Effector CD8-positive, alpha-beta T cell (primary cell): ENCODE measurements at regions not wholly inside any gene's neighbourhood (a gene's known extent, or its start where the extent isn't known, plus 50 kb on each side); places are given as distances from the start of the nearest gene placed in this dataset.

Experiments used
- DNase-seq: peaks from one replicate; lab custom pipeline; 2025; lab: John Stamatoyannopoulos, UW

GRCh38 chr12:90399357-90399756, 555.6 kb downstream of the CCER1 start:
- no peak for DNase-seq

DNA sequence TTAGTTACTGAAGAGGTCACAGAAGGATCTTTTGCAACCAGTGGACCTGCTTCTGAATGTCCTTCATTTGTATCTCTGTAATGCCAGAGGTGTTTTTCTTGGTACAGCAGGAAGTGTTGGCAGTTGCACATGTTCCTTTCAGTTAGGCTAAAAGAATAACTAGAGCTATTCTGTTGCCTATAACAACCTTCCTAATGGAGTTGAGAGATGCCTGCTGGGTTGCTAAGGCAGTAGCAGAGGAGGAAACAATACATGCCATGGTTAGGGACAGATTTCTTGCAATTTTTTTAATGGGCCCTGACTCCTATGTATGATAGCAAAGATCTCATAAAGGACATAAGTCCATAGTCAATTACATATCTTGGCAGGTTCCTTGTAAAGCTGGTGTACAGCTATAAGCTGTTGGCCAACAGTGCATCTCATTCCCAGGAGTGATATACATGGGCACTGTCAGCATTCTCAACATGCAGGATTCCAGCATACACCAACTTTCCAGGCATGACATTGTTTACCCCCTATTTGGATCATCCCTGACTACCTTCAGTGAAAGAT, 556.6 kb downstream of the CCER1 start:
- no peak for DNase-seq

DNA sequence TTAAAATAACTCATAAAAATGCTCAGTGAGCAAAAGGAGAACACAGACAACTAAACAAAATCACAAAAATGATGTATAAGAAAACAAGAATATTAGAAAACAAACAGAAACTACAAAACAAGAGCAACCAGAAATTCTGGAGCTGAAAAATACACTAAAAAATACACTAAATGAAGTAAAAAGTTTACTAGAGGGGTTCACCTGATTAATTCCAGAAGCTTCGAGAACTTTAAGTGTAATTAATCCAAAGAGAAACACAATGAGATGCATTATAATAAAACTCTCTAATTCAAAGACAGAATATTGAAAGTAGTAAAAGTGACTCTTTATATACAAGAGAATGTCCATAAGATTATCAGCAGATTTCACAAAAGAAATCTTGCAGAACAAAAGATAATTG, 558.4 kb downstream of the CCER1 start:
- no peak for DNase-seq

DNA sequence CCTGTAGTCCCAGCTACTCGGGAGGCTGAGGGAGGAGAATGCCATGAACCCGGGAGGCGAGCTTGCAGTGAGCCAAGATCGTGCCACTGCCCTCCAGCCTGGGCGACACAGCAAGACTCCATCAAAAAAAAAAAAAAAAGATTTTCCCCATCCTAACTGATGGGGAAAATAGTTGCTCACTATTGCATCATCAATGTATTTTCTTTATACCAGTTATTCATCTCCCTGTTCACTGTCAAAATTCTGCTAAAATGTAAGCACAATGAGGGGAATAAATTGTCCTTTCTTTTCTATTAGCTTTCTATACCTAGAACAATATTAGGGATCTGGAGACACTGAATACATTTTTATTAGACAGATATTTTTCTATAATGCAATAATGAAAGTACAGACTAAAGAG, 561.3 kb downstream of the CCER1 start:
- DNase-seq, result no peak

GRCh38 chr12:90393089-90393488, 561.9 kb downstream of the CCER1 start:
- no peak for DNase-seq

DNA sequence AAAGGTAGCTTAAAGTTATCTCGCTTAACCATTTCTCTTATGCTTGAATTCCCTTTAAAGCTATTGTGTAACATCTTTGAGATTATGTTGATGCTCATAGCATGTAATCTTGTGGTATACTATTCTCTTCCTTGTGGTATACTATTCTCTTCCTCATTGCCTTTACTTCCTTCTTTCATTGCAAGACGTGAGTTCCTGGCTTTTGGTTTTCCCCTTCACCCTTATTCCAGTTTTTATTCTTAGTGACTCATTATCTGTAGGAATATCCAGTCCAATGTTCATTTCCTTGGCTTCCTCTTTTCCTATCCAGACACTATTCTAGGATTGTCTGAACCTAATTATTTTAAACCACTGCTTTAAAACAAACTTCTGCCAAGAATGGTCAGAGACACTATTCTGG, 564.0 kb downstream of the CCER1 start:
- DNase-seq, result no peak

- no peak for DNase-seq
Measured at GRCh38 chr12:90368081-90368480, 586.9 kb downstream of the CCER1 start.

DNA sequence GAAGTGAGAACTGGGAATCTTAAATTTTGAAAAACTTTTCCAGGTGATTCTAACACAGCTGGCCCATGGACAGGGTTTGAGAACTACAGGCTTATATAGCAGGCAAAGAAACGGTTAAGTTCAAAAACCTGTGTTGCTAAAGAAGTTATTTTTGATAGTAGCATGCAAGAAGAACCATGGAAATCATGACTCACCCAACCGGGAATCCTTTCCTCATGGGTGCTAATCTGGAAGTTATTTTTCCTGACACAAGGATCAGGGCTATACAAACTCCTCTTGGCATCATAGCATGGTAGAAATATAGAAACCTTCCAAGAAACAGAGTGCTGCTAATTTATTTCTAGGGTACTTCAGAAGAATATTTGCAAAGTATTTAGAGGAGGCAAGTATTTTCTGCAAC, 588.7 kb downstream of the CCER1 start:
- no peak for DNase-seq

DNA sequence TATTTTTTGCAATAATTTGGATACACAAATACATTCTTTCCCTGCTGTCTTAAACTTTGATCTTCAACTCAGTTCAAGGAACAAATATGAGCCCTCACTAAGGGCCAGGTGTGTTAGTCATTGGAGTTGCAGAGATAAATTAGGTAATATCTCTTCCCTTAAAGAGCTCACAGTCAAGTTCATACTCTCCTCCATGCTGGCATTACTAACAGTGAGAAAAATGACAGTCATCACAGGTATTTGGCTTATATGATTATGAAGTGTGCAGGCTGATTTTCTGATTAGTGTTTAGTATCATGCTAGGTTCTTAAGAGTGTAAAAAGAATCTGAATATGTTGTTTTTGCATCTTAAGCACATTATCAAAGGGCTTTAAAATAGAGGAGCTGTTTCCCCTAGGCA, 594.7 kb downstream of the CCER1 start:
- no peak for DNase-seq

DNA sequence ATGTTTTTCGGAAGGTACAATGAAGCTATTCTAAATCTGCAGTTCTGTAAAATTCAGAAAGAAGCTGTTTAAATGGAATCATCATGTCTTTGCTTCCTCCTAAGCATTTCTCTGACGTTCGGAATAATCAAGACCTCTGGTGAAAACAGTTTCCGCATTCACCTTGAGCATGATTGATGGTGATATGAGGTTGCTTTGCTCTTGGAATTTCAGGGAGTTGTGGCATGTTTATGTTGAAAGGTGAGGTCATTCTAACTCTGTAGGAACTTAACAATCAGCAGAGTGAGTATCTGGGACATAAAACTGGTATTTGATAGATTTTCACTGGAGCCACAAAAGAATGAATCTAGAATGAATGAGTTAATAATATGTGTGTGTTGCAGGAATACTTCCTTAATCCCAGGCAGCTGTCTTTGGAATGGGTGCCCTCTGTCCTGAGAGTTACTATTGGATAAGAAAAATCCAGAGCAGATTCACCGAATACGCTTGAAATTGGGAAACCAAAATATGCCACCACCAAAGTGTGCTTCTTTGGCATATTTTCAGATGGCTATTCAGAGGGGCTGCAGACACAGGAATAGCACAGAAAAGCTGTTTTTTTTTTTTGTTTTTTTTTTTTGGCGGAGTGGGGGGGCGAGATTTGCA, 599.1 kb downstream of the CCER1 start:
- no peak for DNase-seq

- no peak for DNase-seq
Measured at GRCh38 chr12:90343966-90344365, 611.0 kb downstream of the CCER1 start.

GRCh38 chr12:90342081-90342480, 612.9 kb downstream of the CCER1 start:
- DNase-seq, result no peak

- no peak for DNase-seq
Measured at GRCh38 chr12:90339837-90340236, 615.1 kb downstream of the CCER1 start.

GRCh38 chr12:90338365-90338764, 616.6 kb downstream of the CCER1 start:
- no peak for DNase-seq

DNA sequence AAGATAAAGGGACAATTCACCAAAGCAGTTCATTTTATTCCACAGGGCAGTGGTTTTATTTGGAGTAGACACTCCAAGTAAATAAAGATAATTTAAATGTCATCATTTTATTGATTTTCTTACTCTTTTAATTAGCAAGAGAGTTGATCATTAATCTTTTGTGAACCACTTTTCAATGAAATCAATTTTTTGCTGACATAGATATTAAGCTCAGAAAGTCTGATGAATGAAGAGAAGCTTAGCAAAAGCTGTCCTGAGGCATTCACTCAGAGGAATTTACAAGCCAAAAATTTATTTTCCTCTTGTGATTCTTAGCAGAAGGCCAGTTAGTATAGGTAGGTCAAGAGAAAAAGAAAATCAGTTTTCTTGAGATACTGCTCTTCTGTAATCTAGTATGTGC, 618.0 kb downstream of the CCER1 start:
- DNase-seq, result no peak

GRCh38 chr12:90335566-90335965, 619.4 kb downstream of the CCER1 start:
- DNase-seq, result no peak

DNA sequence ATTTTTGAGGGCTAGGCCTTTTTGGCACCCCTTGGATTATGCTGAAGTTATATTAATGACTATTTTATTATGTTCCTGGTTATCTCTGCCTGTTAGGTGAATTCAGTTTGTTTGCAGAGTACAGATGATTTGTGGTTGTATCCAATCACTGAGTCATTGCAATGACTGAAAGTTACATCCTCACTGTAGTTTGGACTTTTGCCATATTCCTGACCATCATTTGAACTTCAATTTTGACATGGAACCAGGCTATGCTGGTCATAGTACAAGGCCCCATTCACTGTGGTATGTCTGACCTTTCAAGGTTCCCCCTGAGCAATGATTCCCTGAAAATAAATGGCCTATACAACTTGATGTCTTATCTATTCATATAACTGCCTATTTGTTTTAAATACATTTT, 621.0 kb downstream of the CCER1 start:
- no peak for DNase-seq

DNA sequence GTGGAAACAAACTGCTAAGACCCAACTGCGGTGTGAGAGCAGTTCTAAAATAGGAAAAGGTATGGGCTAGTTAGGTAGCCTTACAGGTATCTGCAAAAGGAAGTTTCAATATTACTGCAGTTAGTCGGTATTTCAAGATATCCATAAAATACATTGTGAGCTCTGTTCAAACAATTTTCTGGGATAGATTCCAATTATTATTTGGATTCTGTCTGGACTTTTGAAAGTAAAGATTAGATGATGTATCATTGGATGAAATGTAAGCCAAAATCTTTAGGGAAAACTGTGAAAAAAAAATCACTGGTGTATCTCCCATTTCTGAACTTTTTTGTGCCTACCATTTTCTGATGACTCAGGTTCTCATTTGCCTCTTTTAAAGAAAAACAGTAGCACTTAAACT, 621.6 kb downstream of the CCER1 start:
- no peak for DNase-seq

- no peak for DNase-seq
Measured at GRCh38 chr12:90331821-90332220, 623.2 kb downstream of the CCER1 start.

- DNase-seq, result no peak
Measured at GRCh38 chr12:90331262-90331661, 622.6 kb upstream of the ATP2B1 start.

DNA sequence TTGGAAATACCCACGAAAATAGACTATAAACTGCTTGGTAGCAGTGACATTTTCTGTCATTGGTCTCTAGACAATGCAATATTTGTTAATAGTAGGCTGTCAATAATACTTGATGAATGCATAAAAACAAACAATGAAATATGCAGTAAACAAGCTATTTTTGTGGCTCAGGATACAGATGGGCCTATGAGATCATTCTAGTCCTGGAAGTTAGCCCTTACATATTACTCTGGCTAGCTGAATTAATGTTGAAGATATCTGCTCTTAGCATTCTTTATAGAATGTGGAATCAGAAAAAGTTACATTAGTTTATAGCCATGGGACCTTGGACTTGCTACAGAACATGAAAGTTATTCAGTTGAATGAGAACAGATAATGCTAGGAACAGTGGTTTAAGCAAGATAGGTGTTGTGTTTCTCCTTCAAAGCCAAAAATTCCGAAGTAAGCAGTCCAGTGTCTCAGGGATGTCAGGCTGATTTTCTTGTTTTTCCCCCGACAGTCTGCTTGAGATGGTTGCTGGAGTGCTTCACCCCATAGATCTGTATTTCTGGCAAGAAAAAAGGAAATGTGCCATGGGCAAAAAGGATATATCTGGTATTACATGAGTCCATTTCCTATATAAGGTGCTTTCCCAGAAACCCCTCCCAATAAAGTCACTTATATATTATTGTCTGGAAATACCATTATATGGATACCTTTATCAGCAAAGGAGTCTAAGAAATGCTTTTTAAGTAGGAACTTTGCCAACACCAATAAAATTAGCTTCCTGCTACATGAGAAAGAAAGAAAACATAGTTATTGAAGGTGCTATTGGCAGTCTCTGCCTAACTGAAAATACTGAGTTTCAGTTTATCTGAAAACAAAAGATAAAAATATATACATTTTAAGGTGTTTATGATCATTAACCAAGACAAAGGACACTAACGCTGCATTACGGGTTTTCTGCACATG, 619.4 kb upstream of the ATP2B1 start:
- DNase-seq, result no peak

- DNase-seq, result no peak
Measured at GRCh38 chr12:90323217-90323616, 614.6 kb upstream of the ATP2B1 start.

DNA sequence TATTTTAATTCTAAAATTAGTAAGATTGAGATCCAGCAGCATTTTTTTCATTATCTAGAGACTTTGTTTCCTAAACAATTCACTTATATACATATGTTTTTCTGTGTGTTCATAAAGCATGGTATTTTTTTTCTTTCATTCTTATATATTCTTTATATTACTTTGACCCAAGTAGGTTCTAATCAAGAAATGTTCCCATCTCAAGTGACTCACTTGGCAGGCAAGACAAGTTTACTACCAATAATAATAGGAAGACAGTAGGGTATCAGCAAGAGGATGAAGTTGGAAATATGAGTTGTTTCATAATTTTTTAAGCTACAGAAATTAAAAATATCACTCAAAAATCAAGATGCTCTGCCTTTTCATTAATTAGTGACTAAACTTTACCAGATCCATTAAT, 613.4 kb upstream of the ATP2B1 start:
- DNase-seq, result no peak
